HFF-Myc (cell line): ENCODE measurements at regions not wholly inside any gene's neighbourhood (a gene's known extent, or its start where the extent isn't known, plus 50 kb on each side); places are given as distances from the start of the nearest gene placed in this dataset.

Experiments used
- DNase-seq: peaks from one replicate; pipeline ENCODE4 v3.0.0-alpha.2; 2011; ENCODE audit warnings: low read depth; ENCODE audit errors: extremely low read depth
- H3K4me3 ChIP-seq: replicated peaks from 2 replicates; pipeline ENCODE4 v1.5.1; 2011; ENCODE audit warnings: low read depth, mild to moderate bottlenecking, control low read depth, low read length
- TF ChIP-seq, protein P1 (sequence below): IDR thresholded peaks from 2 replicates; pipeline ENCODE4 v1.5.1; 2012; ENCODE audit warnings: mild to moderate bottlenecking, low read depth, low read length, control low read depth; ENCODE audit errors: missing control alignments

DNA sequence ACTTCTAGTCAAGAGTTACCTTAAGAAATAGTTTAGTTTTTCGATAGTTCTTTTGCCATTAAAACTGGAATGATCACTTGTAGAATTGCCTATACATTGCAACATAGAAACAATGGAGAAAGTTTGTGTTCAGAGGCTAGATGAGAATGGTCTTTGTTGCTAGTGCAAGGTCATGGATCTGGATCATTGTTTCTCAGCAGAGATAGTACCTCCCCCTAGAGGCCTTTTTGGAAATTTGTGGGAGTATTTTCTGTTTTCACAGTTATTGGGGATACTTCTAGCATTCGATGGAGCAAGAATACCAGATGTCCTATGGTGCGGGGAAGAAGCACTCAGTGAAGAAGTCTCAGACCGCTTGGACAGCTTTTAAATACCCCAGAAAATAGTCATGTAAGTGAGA, 138.8 kb upstream of the HMGA2 start:
- no peak overlapping the region for H3K4me3 ChIP-seq
- TF ChIP-seq, protein P1, sequence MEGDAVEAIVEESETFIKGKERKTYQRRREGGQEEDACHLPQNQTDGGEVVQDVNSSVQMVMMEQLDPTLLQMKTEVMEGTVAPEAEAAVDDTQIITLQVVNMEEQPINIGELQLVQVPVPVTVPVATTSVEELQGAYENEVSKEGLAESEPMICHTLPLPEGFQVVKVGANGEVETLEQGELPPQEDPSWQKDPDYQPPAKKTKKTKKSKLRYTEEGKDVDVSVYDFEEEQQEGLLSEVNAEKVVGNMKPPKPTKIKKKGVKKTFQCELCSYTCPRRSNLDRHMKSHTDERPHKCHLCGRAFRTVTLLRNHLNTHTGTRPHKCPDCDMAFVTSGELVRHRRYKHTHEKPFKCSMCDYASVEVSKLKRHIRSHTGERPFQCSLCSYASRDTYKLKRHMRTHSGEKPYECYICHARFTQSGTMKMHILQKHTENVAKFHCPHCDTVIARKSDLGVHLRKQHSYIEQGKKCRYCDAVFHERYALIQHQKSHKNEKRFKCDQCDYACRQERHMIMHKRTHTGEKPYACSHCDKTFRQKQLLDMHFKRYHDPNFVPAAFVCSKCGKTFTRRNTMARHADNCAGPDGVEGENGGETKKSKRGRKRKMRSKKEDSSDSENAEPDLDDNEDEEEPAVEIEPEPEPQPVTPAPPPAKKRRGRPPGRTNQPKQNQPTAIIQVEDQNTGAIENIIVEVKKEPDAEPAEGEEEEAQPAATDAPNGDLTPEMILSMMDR, result peak; percentile 61
- peak; percentile 52 for DNase-seq

DNA sequence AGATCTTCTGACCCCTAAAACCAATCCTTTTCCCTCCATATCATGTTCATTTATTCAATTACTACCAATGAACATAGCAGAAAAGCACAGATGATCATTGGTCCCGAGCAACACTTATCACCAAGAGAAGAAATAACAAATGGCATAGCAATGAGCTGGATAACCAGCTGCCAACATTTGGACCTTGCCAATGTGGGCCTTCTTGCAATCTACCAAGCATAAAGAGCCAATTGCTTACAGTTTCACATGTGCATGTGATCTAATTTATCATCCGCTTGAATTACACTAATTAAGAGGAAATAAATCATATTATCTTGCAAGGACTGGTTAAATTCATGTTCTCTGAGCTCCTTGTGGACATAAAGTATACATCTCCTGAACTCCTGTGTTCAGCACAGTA, 134.8 kb upstream of the HMGA2 start:
- DNase-seq, result no peak
- no peak overlapping the region for H3K4me3 ChIP-seq
- TF ChIP-seq, protein P1, result no peak

DNA sequence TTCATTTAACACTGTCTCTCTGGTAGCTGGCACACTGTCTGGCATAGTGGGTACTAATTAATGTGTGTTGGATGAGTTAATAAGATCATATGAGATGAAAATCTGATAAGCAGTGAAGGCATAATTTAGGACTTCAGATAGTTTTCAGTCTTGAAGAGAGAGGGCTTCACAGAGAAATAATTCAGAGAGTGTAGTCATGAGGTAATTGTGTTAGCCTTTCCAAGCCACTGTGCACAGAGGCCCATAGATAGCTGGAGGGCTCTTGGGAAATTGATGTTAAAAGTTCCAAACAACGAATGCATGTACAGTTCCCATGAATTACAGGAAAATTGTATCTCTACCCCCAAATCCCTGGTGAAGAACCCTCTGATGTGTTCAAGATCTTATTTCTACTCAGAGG, 133.8 kb upstream of the HMGA2 start:
- TF ChIP-seq, protein P1, result no peak
- no peak for DNase-seq
- H3K4me3 ChIP-seq, result no peak overlapping the region

DNA sequence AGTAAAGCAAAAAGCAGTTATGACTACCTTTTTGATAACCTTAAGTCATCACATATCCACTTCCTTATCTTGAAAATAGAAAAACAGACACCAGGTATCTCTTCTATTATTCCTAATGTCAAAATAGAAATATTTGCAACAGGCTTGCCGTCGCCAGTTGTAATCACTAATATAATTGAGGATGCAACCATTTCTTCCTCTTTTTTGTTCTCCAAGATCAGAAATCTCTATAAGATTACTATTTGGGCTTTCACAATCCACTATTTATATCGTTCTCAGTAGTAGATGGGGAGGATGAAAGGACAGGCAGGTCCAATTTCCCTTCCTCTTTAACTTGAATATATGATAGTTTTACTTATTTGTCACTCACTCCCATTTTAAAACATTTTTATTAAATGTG, 130.2 kb upstream of the HMGA2 start:
- H3K4me3 ChIP-seq, result no peak overlapping the region
- TF ChIP-seq, protein P1, result no peak
- DNase-seq, result no peak

DNA sequence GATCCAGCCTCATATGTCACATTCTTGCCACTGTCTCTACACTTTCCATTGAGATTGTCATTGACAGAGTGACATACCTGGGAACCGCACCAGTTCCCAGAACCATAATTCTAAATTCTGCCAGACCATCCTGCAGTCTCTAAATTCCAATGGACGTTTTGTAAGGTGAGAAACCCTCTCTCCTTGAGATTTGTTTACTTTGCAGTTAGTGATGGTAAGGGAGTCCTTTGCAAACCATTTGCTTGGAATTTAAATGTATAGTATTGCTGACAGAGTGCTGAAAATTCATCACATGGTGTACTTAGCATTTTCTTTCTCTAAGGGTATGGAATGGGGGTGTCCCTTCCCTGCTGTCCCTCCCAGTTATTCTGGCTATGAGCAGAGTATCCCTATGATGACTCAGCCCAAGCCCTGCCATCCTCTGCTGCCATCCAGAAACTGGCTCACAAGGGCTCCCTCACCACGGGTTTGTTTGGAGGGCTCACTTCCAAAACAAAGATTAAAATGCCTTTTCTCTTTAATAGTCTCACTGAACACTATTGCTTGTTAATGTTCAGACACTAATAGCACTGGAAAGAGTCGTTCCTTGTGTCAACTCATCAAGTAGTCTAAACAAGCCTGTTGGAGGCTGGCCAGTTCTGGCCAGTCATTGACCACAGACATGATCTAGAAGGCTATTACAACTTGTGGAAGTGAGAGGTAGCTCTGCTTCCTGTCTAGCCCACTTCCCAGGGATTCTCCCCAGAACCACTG, 129.0 kb upstream of the HMGA2 start:
- no peak overlapping the region for H3K4me3 ChIP-seq
- DNase-seq, result peak; percentile 72
- TF ChIP-seq, protein P1, result no peak

DNA sequence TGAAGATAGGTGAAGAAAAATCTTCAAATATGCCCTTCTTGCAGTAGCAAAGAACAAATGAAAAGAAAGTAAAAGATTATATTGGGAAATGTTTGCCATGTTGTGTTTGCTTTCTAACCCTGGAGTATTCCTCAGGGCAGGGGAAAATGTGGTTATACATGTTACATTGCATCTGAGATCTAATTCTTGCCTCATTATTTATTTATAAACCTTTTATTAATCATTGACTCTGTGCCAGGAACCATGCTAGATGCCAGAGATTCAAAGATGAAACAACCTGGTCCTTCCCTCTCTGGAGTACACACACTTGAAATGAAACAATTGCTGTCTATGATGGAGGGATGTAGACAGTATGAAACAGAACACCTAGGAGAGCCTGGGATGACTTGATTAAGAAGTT, 128.1 kb upstream of the HMGA2 start:
- no peak overlapping the region for H3K4me3 ChIP-seq
- no peak for DNase-seq
- TF ChIP-seq, protein P1, result no peak

DNA sequence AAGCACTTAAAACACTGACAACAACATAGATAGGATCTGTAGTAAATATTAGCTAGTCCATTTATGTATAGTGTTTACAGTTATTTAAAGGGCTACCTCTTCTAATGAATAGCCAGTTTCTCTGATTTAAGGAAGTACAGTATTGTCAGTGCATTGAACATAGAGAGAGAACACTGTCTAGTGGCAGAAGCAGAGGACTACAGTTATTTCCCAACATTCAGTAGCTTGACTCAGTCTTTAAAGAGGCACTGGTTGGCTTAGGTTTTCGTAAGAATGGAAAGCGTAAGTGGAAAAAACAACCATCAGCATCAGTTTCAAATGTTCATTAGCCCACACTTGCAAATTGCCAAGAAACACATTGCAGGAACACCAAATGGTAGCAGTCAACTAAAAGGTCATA, 125.0 kb upstream of the HMGA2 start:
- H3K4me3 ChIP-seq, result no peak overlapping the region
- TF ChIP-seq, protein P1, result no peak

More for the DNA sequence above, 125.0 kb upstream of the HMGA2 start:
- DNase-seq, result no peak
